ENCODE measurements at regions not wholly inside any gene's neighbourhood (a gene's known extent, or its start where the extent isn't known, plus 50 kb on each side); places are given as distances from the start of the nearest gene placed in this dataset.

DNA sequence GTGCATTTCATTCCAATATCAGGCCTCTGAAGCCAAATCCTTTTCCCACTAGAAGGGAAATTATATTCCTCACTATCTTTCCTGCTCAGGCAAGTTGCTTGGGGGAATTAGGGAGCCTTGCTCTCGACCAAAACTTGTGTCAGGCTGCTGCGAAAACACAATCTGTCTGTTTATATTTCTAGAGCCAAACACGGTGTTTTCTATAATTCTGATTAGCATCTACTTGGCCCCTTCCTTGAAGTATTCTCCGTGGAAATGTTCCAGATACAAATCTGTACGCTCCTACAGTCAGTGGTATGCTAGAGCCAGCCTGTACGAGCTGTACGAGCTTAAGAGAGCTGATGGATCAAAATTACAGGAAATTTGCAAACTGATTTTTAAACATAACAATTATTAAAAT is 299.3 kb upstream of the SALL1 start:
- no peak for FAIRE-seq

GRCh38 chr16:51449441-51449840 is 298.4 kb upstream of the SALL1 start:
- FAIRE-seq: no peak

- no peak for FAIRE-seq
Measured at GRCh38 chr16:51445250-51445649, 294.2 kb upstream of the SALL1 start.

DNA sequence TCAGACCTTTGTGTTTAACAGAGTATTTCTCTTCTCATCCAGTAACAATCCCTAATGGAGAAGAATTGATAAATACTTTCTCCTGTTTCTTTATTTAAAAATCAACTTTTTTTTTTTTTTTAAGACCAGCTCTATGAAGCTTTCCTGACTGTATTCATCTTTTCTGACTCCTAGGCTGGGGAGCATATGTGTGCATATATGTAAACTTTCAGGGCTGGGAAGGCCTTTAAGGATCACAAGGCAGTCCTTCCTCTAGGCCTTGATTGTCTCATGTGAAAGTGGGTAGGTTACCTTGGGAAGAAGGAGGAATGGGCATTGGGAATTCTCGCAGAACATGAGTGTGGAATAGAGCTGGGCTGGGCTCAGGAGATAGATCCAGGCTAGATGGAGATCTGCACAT is 292.9 kb upstream of the SALL1 start:
- FAIRE-seq: no peak

GRCh38 chr16:51442141-51442870 is 291.2 kb upstream of the SALL1 start:
- no peak for FAIRE-seq

GRCh38 chr16:51440131-51440889 is 289.2 kb upstream of the SALL1 start:
- no peak for FAIRE-seq

- FAIRE-seq: no peak
Measured at GRCh38 chr16:51439271-51439670, 288.2 kb upstream of the SALL1 start.

DNA sequence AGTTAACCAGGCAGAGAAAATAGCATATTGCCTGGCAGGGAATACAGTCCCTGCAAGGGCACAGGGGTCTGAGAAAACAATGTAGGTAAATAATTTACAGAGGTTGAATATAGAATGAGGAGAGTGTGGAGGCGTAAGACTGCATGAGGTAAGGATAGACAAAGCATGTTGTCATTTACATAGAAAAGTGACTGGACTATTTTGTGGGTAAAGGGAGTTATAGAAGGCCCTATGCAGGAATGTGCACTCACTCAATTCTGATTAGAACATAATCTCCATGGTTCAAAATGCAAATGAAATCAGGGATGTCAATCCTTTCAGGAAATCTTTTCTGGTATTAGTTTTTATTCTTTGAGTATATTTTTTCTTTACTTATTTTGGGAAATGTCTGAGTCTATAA is 285.7 kb upstream of the SALL1 start:
- FAIRE-seq: no peak

DNA sequence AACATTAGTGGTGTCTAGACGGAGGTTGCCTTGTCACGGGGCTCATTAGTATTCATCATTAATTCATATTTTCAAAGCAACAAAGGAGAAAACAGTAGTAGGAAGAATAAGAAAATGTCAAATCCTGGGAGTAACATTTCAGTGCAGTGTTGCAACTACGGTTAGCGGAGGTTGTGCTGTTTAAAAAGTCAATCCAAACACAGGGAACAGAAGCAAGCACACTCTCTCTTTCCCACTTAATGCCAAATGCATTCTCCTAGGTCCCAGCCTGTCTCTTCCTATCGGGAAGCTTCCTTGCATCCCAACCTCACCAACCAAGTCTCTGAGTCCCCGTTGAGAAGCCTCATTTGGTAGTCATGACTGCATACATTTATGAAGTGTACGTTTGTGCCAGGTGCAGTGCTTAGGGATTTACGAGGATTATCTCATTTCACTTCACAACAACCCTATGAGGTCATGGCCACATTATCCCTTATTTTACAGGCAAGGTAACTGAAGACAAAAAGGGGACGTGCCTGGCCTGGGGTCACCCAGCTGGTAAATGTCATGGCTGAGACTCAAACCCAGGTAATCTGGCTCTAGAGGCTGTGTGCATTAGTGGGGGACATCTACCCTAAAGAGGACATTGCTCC is 283.6 kb upstream of the SALL1 start:
- FAIRE-seq: no peak

DNA sequence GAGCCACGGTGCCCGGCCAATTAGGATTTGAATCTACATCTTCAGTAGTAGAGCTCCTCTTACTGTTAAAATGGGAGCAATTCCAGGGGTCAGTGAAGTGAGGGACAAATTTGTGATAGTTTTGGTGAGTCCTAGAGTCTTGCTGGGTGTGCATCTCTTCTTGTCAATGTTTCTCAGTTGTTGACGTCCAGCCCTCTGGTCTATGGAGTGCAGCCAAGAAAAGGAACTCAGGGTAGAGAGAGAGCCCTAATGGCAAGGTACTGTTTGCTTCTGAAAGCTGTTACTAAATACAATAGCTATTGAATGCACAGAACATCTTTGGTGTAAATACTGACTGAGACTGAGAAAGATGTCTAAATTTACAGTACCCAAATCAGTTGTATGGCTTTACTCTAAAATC is 282.5 kb upstream of the SALL1 start:
- no peak for FAIRE-seq

- no peak for FAIRE-seq
Measured at GRCh38 chr16:51431517-51432241, 280.6 kb upstream of the SALL1 start.

GRCh38 chr16:51430716-51431369 is 279.8 kb upstream of the SALL1 start:
- no peak for FAIRE-seq

- no peak for FAIRE-seq
Measured at GRCh38 chr16:51429041-51429440, 278.0 kb upstream of the SALL1 start.

- no peak for FAIRE-seq
Measured at GRCh38 chr16:51427085-51427484, 276.0 kb upstream of the SALL1 start.

- FAIRE-seq: no peak
Measured at GRCh38 chr16:51426276-51426675, 275.2 kb upstream of the SALL1 start.

DNA sequence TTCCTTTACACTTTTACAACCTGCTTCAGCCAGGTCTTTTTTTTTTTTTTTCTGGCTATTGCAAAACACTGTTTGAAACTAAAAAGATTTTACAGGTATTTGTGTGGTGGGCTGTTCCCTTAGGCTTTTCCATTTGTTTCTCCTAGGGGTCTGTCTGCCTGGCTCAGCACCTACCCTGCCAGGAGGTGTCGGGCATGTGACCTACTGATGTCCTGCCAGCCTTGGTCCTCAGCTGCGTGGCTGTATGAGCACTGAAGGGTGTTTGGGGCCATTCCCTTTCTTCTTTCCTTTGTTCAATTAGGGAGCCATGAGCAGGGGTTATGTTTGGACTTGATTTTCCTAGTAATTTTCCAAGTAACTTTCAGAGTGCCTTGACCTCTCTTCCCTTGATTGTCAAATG is 269.2 kb upstream of the SALL1 start:
- FAIRE-seq: no peak

DNA sequence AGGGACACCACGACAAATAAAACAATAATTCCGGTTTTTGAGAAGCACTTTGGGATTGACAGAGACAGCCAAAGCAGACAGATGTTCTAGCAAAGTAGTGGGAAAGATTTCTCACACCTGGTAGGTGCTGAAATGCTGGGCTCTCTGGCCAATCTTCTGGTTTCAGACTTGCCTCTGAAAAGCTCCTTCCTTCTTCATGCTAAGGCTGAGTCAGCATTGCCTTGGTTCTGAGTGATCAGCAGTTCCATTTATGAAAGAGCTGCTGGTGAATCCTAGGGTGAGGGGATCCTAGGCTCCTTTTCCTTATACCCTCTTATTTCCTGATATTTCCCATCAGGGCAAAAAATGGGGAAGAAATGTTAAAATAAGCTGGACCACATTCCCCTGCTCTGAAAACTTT is 268.7 kb upstream of the SALL1 start:
- no peak for FAIRE-seq

DNA sequence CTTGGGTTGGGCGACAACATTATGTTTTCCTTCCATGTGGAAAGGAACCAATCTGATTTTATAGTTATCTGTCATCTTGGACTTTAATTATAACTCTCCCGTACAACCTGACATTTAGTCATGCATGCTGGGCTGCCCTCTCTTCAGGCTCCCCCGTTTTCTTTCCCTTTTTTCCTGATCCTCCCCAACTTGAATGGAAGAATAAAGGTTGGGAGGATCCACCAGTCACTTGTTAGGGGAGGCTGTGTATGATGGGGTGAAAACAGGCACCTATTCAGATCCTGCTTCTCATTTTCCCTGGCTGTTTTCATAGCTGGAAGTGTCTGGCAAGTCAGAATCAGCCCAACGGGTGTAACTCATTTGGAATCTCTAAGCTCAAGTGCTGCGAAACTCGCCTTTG is 267.2 kb upstream of the SALL1 start:
- FAIRE-seq: no peak

GRCh38 chr16:51416926-51417325 is 265.9 kb upstream of the SALL1 start:
- FAIRE-seq: no peak

DNA sequence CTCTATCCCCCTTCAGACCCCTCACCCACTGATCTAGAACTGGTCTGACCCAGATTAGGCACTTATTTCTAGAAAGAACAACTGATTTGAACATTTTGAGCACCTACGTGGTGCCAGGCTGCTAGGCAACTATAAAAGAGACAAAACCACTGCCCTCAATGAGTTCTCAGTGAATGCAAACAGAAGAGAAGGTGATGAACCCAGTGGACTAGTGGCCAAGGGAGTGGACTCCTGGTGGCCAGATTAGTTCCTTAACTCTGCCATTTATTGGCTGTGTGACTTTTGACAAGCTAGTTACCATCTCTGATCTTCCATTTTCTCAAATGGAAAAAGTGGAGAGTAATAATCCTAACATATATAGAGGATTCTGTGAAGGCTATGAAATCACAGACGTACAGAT is 259.1 kb upstream of the SALL1 start:
- no peak for FAIRE-seq

DNA sequence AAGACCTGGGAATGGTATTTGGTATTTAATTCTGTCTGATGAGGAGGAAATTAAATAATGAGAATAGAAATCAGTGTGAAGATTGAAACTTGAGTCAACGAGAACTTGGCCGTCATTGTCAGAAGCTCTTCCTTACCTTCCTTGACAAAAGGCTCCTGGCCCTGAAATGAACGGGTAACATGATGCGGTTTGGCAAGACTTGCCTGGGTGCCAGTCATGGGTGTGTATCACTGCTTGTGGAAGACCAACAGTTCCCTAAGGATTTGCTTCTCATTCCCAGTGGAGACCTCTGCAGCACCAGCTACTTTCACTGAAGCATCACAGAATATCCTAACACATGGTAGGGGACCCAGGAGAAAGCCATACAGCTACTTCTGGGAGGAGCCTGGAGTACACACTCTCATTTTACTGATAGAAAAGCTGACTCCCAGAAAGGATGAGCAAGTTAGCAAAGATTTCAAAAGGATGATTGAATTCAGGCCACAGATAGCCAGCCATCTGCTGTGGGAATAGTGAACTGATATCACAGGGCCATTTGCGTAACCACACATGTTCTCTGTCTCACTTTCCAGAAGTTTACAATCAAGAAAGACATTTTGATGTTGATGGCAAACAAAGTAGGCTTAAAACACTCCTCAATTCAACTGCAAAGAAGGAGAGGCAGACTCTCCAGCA is 258.1 kb upstream of the SALL1 start:
- FAIRE-seq: no peak

- no peak for FAIRE-seq
Measured at GRCh38 chr16:51408357-51408756, 257.3 kb upstream of the SALL1 start.

All from A204.1 (cell line).